ENCODE measurements at regions not wholly inside any gene's neighbourhood (a gene's known extent, or its start where the extent isn't known, plus 50 kb on each side); places are given as distances from the start of the nearest gene placed in this dataset.

- H3K9ac ChIP-seq (ENCODE audit: insufficient read depth in 1 of 2, low read length in 2 of 2), result no peak overlapping the region
- no peaks in the 10 kb centered on the region for H3K36me3 ChIP-seq (ENCODE audit: control insufficient read depth in 4 of 4, insufficient read depth in 4 of 4, low read length in 4 of 4)
- no peaks in the 10 kb centered on the region for H3K27me3 ChIP-seq (ENCODE audit: control insufficient read depth in 3 of 3, insufficient read depth in 3 of 3, low read length in 2 of 3)
- H3K27ac ChIP-seq (ENCODE audit: low read depth in 1 of 2, low read length in 1 of 2), result no peak overlapping the region
- 83 to 87% methylated on average over 2 of the region's 2 CpGs for WGBS, 2 donors
- no peak overlapping the region for H3K4me3 ChIP-seq
- DNase-seq (peak in 1 of 3 donors; percentile 10), ATAC-seq (ENCODE audit: insufficient read depth, low FRiP score) (no peak)
- no peaks in the 10 kb centered on the region for H3K9me3 ChIP-seq (ENCODE audit: control insufficient read depth in 4 of 4, insufficient read depth in 3 of 4, low read length in 3 of 4)
- H3K4me1 ChIP-seq (ENCODE audit: control insufficient read depth in 5 of 5, insufficient read depth in 5 of 5, low read length in 5 of 5), result peaks cover 0 to 11% (median 8%) of the 10 kb centered on the region in 5 donors
- TF ChIP-seq CTCF (IDR thresholded peaks at IDR 0.05; ENCODE audit: control extremely low read depth, extremely low read depth), result no peak
These were observed 86.5 kb downstream of the ACKR3 start for GRCh38 chr2:236656166-236656565.

- Histone ChIP-seq H3K4me1 (ENCODE audit: control insufficient read depth in 5 of 5, insufficient read depth in 5 of 5, low read length in 5 of 5) (peaks cover 0 to 16% (median 13%) of the 10 kb centered on the region in 5 donors), H3K27me3 (ENCODE audit: control insufficient read depth in 3 of 3, insufficient read depth in 3 of 3, low read length in 2 of 3) (no peaks in the 10 kb centered on the region), H3K9ac (ENCODE audit: insufficient read depth in 1 of 2, low read length in 2 of 2) (no peak overlapping the region), H3K27ac (ENCODE audit: low read depth in 1 of 2, low read length in 1 of 2) (no peak overlapping the region), H3K36me3 (ENCODE audit: control insufficient read depth in 4 of 4, insufficient read depth in 4 of 4, low read length in 4 of 4) (no peaks in the 10 kb centered on the region), H3K4me3 (no peak overlapping the region), H3K9me3 (ENCODE audit: control insufficient read depth in 4 of 4, insufficient read depth in 3 of 4, low read length in 3 of 4) (no peaks in the 10 kb centered on the region)
- no peak for ATAC-seq (ENCODE audit: insufficient read depth, low FRiP score)
- TF ChIP-seq CTCF (IDR thresholded peaks at IDR 0.05; ENCODE audit: control extremely low read depth, extremely low read depth), result no peak
- 91 to 99% methylated on average over 2 of the region's 2 CpGs for WGBS, 2 donors
- peak in 1 of 3 donors; percentile 0 for DNase-seq
These were observed 87.1 kb downstream of the ACKR3 start for GRCh38 chr2:236656721-236657120.

- DNase-seq, result peak in 1 of 3 donors; percentile 2
- H3K27ac ChIP-seq (ENCODE audit: low read depth in 1 of 2, low read length in 1 of 2), result no peak overlapping the region
- no peaks in the 10 kb centered on the region for H3K27me3 ChIP-seq (ENCODE audit: control insufficient read depth in 3 of 3, insufficient read depth in 3 of 3, low read length in 2 of 3)
- peaks cover 0 to 17% (median 14%) of the 10 kb centered on the region in 5 donors for H3K4me1 ChIP-seq (ENCODE audit: control insufficient read depth in 5 of 5, insufficient read depth in 5 of 5, low read length in 5 of 5)
- no peak overlapping the region for H3K9ac ChIP-seq (ENCODE audit: insufficient read depth in 1 of 2, low read length in 2 of 2)
- no peak for TF ChIP-seq CTCF (IDR thresholded peaks at IDR 0.05; ENCODE audit: control extremely low read depth, extremely low read depth)
- no peak for ATAC-seq (ENCODE audit: insufficient read depth, low FRiP score)
- WGBS, 2 donors, result 96% methylated on average over 5 of the region's 5 CpGs
- no peaks in the 10 kb centered on the region for H3K9me3 ChIP-seq (ENCODE audit: control insufficient read depth in 4 of 4, insufficient read depth in 3 of 4, low read length in 3 of 4)
- no peak overlapping the region for H3K4me3 ChIP-seq
- H3K36me3 ChIP-seq (ENCODE audit: control insufficient read depth in 4 of 4, insufficient read depth in 4 of 4, low read length in 4 of 4), result no peaks in the 10 kb centered on the region
These were observed 87.6 kb downstream of the ACKR3 start for GRCh38 chr2:236657215-236657614.

- Histone ChIP-seq H3K9ac (ENCODE audit: insufficient read depth in 1 of 2, low read length in 2 of 2) (no peak overlapping the region), H3K4me3 (no peak overlapping the region), H3K27me3 (ENCODE audit: control insufficient read depth in 3 of 3, insufficient read depth in 3 of 3, low read length in 2 of 3) (no peaks in the 10 kb centered on the region), H3K36me3 (ENCODE audit: control insufficient read depth in 4 of 4, insufficient read depth in 4 of 4, low read length in 4 of 4) (no peaks in the 10 kb centered on the region), H3K4me1 (ENCODE audit: control insufficient read depth in 5 of 5, insufficient read depth in 5 of 5, low read length in 5 of 5) (peaks cover 0 to 22% (median 16%) of the 10 kb centered on the region in 5 donors), H3K27ac (ENCODE audit: low read depth in 1 of 2, low read length in 1 of 2) (no peak overlapping the region), H3K9me3 (ENCODE audit: control insufficient read depth in 4 of 4, insufficient read depth in 3 of 4, low read length in 3 of 4) (no peaks in the 10 kb centered on the region)
- DNase-seq (no peak), ATAC-seq (ENCODE audit: insufficient read depth, low FRiP score) (no peak)
- TF ChIP-seq CTCF (IDR thresholded peaks at IDR 0.05; ENCODE audit: control extremely low read depth, extremely low read depth), result no peak
- 80 to 88% methylated on average over 4 of the region's 4 CpGs for WGBS, 2 donors
These were observed 88.2 kb downstream of the ACKR3 start for GRCh38 chr2:236657801-236658200.
